GM12892 (cell line): ENCODE measurements at regions not wholly inside any gene's neighbourhood (a gene's known extent, or its start where the extent isn't known, plus 50 kb on each side); places are given as distances from the start of the nearest gene placed in this dataset.

Experiments used
- POLR2A ChIP-seq: IDR thresholded peaks from 2 replicates; pipeline ENCODE4 v1.6.1; 2011; ENCODE audit warnings: low read depth, low read length, control low read depth
- POLR2AphosphoS5 ChIP-seq: IDR thresholded peaks from 2 replicates; pipeline ENCODE4 v1.6.1; 2011; ENCODE audit warnings: low read depth, low read length, control low read depth
- TAF1 ChIP-seq: IDR thresholded peaks from 2 replicates; pipeline ENCODE4 v1.6.1; 2011; ENCODE audit warnings: low read depth, mild to moderate bottlenecking, control low read depth, low read length, borderline replicate concordance

- no peak for TF ChIP-seq POLR2AphosphoS5
- TF ChIP-seq TAF1: no peak
- TF ChIP-seq POLR2A: no peak
These were observed 1211.1 kb upstream of the CDH18 start for GRCh38 chr5:21199087-21199486.
